GM21447 (cell line): ENCODE measurements at regions not wholly inside any gene's neighbourhood (a gene's known extent, or its start where the extent isn't known, plus 50 kb on each side); places are given as distances from the start of the nearest gene placed in this dataset.
"Not testable (repeated sequence)": the region's sequence is repeated elsewhere in the genome, so short reads cannot be mapped to it uniquely, and the experiment has no call there.

Experiments
- ATAC-seq: cut with Tn5 transposase; IDR thresholded peaks from one replicate; pipeline ENCODE4 v1.9.1; 2021; ENCODE audit not compliant: unreplicated experiment

- ATAC-seq: no peak
Measured at GRCh38 chr12:100083308-100083707, 59.4 kb downstream of the BLTP3B start.

GRCh38 chr12:100078777-100079176 lies 63.9 kb downstream of the BLTP3B start:
- ATAC-seq: not testable (repeated sequence)

- ATAC-seq: no peak
Measured at GRCh38 chr12:100077367-100077766, 65.3 kb downstream of the BLTP3B start.

GRCh38 chr12:100075598-100075997 lies 67.1 kb downstream of the BLTP3B start:
- ATAC-seq: no peak

GRCh38 chr12:100069795-100070194 lies 72.9 kb downstream of the BLTP3B start:
- no peak for ATAC-seq

GRCh38 chr12:100068305-100068704 lies 74.4 kb downstream of the BLTP3B start:
- no peak for ATAC-seq

GRCh38 chr12:100061814-100062213 lies 77.1 kb upstream of the ANKS1B start:
- no peak for ATAC-seq

- peak; percentile 69 for ATAC-seq
Measured at GRCh38 chr12:100058482-100059029, 73.8 kb upstream of the ANKS1B start.

- not testable (repeated sequence) for ATAC-seq
Measured at GRCh38 chr12:100046202-100046601, 61.5 kb upstream of the ANKS1B start.

- ATAC-seq: no peak
Measured at GRCh38 chr12:100044266-100044665, 59.5 kb upstream of the ANKS1B start.

GRCh38 chr12:100043631-100044030 lies 58.9 kb upstream of the ANKS1B start:
- no peak for ATAC-seq
